Hepatocyte (in vitro differentiated cells): ENCODE measurements at regions not wholly inside any gene's neighbourhood (a gene's known extent, or its start where the extent isn't known, plus 50 kb on each side); places are given as distances from the start of the nearest gene placed in this dataset.

Experiments
- DNase-seq: peaks from one replicate; pipeline ENCODE4 v3.0.0-alpha.2; 2016; ENCODE audit warnings: low spot score
- H2AFZ ChIP-seq: fragments of 200-600 bp; sonication (generic); 2 replicates; pipeline ENCODE4 v1.6.0; 2016; ENCODE audit warnings: antibody characterized with exemption, mild to moderate bottlenecking
- H3K27ac ChIP-seq: fragments of 200-600 bp; sonication (generic); 2 replicates; pipeline ENCODE4 v1.5.1; 2016; ENCODE audit warnings: mild to moderate bottlenecking
- H3K27me3 ChIP-seq: fragments of 200-600 bp; sonication (generic); 2 replicates; pipeline ENCODE4 v1.6.1; 2016
- H3K36me3 ChIP-seq: fragments of 200-600 bp; sonication (generic); replicated peaks from 2 replicates; pipeline ENCODE4 v1.5.1; 2016; ENCODE audit warnings: low read depth; ENCODE audit not compliant: insufficient read depth
- H3K4me1 ChIP-seq: fragments of 200-600 bp; sonication (generic); 2 replicates; pipeline ENCODE4 v1.5.1; 2016; ENCODE audit warnings: mild to moderate bottlenecking, moderate library complexity; ENCODE audit not compliant: insufficient read depth
- H3K4me2 ChIP-seq: fragments of 200-600 bp; sonication (generic); 2 replicates; pipeline ENCODE4 v1.6.0; 2016
- H3K4me3 ChIP-seq: fragments of 200-600 bp; sonication (generic); 2 replicates; pipeline ENCODE4 v1.5.1; 2016; ENCODE audit warnings: mild to moderate bottlenecking
- H3K79me2 ChIP-seq: fragments of 200-600 bp; sonication (generic); 2 replicates; pipeline ENCODE4 v1.6.0; 2017; ENCODE audit warnings: mild to moderate bottlenecking
- H3K9me2 ChIP-seq: fragments of 200-600 bp; sonication (generic); replicated peaks from 2 replicates; pipeline ENCODE4 v1.6.0; 2017; ENCODE audit warnings: mild to moderate bottlenecking; ENCODE audit not compliant: insufficient read depth
- H3K9me3 ChIP-seq: fragments of 200-600 bp; sonication (generic); 2 replicates; pipeline ENCODE4 v1.5.1; 2016; ENCODE audit warnings: low read depth, mild to moderate bottlenecking
- H4K20me1 ChIP-seq: fragments of 200-600 bp; sonication (generic); 2 replicates; pipeline ENCODE4 v1.6.0; 2016; ENCODE audit warnings: mild to moderate bottlenecking; ENCODE audit not compliant: insufficient read depth, poor library complexity, severe bottlenecking
- EZH2 ChIP-seq: fragments of 200-600 bp; sonication (generic); IDR thresholded peaks from 2 replicates; pipeline ENCODE4 v1.6.1; 2016; ENCODE audit warnings: antibody characterized with exemption, mild to moderate bottlenecking, borderline replicate concordance
- EZH2phosphoT487 ChIP-seq: fragments of 200-600 bp; sonication (generic); IDR thresholded peaks from one replicate; pipeline ENCODE4 v1.6.1; 2018; ENCODE audit warnings: antibody characterized with exemption, mild to moderate bottlenecking, low read depth, moderate library complexity; ENCODE audit not compliant: unreplicated experiment, severe bottlenecking
- WGBS: methylation state at CpG from one replicate; pipeline ENCODE4 v1.1.6; 2016; ENCODE audit warnings: low lambda C conversion rate; ENCODE audit errors: missing lambda C conversion rate; 5-methylcytosine and 5-hydroxymethylcytosine counted together
- TF ChIP-seq, protein P1 (sequence below): fragments of 200-600 bp; sonication (generic); IDR thresholded peaks from 2 replicates; pipeline ENCODE4 v1.5.1; 2016; ENCODE audit warnings: antibody characterized with exemption, mild to moderate bottlenecking; ENCODE audit not compliant: poor library complexity

DNA sequence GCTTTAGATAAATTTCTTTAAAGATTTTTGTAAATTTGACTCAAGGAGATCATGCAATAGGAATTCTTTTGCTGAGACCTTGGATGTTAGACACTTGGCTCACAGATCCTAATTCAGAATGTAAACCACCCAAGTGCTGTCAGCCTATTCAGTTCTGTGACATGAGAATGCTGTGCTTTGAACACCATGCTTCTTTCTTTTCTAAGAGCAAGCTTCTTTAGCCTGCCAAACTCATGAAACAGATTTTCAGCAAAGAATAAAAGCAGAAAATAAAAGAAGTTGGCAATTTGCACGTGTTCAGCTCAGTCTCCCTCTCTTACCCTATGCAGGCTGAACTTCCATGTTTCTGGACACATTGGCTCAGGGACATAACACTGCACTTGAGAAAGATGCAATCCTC, 845.8 kb downstream of the UQCRFS1 start:
- H3K9me2 ChIP-seq = no peaks in the 10 kb centered on the region
- no peak overlapping the region for H3K4me2 ChIP-seq
- DNase-seq = no peak
- no peak overlapping the region for H3K27ac ChIP-seq
- H3K36me3 ChIP-seq = no peaks in the 10 kb centered on the region
- H3K4me1 ChIP-seq = no peaks in the 10 kb centered on the region
- TF ChIP-seq EZH2phosphoT487 = no peak
- TF ChIP-seq EZH2 = no peak
- TF ChIP-seq, protein P1, sequence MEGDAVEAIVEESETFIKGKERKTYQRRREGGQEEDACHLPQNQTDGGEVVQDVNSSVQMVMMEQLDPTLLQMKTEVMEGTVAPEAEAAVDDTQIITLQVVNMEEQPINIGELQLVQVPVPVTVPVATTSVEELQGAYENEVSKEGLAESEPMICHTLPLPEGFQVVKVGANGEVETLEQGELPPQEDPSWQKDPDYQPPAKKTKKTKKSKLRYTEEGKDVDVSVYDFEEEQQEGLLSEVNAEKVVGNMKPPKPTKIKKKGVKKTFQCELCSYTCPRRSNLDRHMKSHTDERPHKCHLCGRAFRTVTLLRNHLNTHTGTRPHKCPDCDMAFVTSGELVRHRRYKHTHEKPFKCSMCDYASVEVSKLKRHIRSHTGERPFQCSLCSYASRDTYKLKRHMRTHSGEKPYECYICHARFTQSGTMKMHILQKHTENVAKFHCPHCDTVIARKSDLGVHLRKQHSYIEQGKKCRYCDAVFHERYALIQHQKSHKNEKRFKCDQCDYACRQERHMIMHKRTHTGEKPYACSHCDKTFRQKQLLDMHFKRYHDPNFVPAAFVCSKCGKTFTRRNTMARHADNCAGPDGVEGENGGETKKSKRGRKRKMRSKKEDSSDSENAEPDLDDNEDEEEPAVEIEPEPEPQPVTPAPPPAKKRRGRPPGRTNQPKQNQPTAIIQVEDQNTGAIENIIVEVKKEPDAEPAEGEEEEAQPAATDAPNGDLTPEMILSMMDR = no peak
- H4K20me1 ChIP-seq = no peaks in the 10 kb centered on the region
- no peaks in the 10 kb centered on the region for H3K79me2 ChIP-seq
- WGBS = 83% methylated on average over 1 of the region's 1 CpG
- H3K9me3 ChIP-seq = no peaks in the 10 kb centered on the region
- H3K4me3 ChIP-seq = no peak overlapping the region
- H3K27me3 ChIP-seq = no peaks in the 10 kb centered on the region
- no peak overlapping the region for H2AFZ ChIP-seq

DNA sequence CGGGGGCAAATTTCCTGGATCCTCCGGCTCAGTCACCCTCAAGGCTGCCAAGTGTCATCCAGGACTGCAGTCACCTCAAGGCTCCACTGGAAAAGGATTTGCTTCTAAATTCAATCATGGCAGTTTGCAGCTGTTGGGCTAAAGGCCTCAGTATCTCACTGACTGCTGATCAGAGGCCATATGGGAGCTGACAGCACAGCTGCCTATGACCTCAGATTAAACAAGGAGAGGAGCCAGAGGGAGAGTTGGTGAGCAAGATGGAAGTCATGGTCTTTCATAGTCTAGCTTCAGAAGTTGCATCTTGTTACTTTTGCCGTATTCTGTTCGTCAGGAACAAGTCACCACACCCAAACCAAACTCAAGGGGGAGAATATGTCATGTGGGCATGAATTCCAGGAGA, 849.7 kb downstream of the UQCRFS1 start:
- no peak overlapping the region for H3K4me3 ChIP-seq
- H3K36me3 ChIP-seq = no peaks in the 10 kb centered on the region
- WGBS = 91% methylated on average over 4 of the region's 4 CpGs
- no peak for DNase-seq
- H3K4me2 ChIP-seq = no peak overlapping the region
- no peaks in the 10 kb centered on the region for H3K79me2 ChIP-seq
- TF ChIP-seq, protein P1 = no peak
- TF ChIP-seq EZH2 (no peak), EZH2phosphoT487 (no peak)
- H3K27me3 ChIP-seq = no peaks in the 10 kb centered on the region
- no peaks in the 10 kb centered on the region for H4K20me1 ChIP-seq
- no peak overlapping the region for H3K27ac ChIP-seq
- no peaks in the 10 kb centered on the region for H3K9me3 ChIP-seq
- no peak overlapping the region for H2AFZ ChIP-seq
- no peaks in the 10 kb centered on the region for H3K9me2 ChIP-seq
- H3K4me1 ChIP-seq = no peaks in the 10 kb centered on the region

DNA sequence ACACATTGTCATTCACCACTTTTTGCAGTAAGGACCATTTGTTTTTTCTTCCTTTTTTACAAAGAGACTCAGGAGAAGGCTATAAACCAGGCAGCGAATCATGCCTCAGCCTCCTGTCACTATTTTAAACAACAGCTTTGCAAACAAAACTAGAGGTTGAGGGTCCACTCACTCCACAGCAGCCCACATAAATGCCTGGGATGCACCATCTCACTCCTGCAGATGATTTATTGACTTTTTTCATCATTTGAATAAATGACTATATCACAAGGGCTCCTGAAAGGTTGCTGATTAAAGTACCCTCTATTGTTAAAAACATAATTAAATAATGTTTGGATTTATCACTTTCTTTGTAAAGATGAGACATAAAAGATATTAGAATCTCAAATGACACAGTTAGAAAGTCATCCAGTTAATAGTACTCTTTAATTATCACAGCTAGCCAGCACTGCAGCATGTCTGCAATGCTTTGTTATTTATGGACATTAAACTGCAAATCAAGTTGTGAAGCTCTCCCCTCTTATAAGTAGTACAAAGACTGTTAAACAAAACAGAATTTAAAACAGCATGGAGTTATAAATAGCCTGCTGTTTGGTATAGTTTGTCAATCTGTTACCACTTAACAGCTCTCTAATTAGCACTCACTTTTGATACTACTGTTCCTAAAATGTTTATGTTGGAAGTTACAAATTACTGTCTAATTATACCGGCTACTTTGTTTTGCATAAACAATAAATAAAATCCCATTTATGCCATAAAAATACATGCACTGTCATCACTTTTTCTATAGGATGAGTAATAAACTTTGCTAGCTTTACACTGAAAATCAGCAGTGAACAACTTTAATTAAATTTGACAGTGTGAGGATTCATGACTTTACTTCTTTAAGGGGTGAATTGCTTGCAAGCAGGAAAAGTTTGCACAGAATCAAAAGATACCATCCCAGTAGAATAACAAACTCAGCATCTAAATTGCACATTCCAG, 853.2 kb downstream of the UQCRFS1 start:
- no peak overlapping the region for H2AFZ ChIP-seq

More for the DNA sequence above, 853.2 kb downstream of the UQCRFS1 start:
- H3K27ac ChIP-seq = no peak overlapping the region
- TF ChIP-seq, protein P1 = no peak
- TF ChIP-seq EZH2 = no peak
- no peak for TF ChIP-seq EZH2phosphoT487
- no peak overlapping the region for H3K4me3 ChIP-seq
- H3K4me2 ChIP-seq = no peak overlapping the region
- no peaks in the 10 kb centered on the region for H3K4me1 ChIP-seq
- H3K9me3 ChIP-seq = no peaks in the 10 kb centered on the region
- DNase-seq = no peak
- no peaks in the 10 kb centered on the region for H3K27me3 ChIP-seq
- no peaks in the 10 kb centered on the region for H3K9me2 ChIP-seq
- 71% methylated on average over 2 of the region's 2 CpGs for WGBS
- H4K20me1 ChIP-seq = no peaks in the 10 kb centered on the region
- no peaks in the 10 kb centered on the region for H3K79me2 ChIP-seq
- H3K36me3 ChIP-seq = no peaks in the 10 kb centered on the region
